ENCODE measurements at regions not wholly inside any gene's neighbourhood (a gene's known extent, or its start where the extent isn't known, plus 50 kb on each side); places are given as distances from the start of the nearest gene placed in this dataset.
"Not testable (repeated sequence)": the region's sequence is repeated elsewhere in the genome, so short reads cannot be mapped to it uniquely, and the experiment has no call there.

DNA sequence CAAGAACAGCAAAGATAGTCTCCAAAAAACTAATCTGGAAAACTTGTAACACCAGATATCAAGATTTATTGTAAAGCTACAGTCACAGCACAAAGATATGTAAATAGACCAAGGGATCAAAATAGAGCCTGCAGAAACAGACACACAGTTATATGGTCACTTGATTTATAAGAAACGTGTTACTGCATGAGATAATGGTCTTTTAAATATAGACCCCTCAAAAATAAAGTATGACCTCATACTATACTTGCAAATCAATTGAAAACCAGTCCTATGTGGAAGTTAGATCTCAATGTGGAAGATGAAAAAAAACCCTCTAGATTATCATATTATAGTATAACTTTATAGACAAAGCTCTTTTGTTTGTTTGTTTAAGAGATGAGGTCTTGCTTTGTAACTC is 247.3 kb upstream of the CNR1 start:
- Histone ChIP-seq H3K4me3 (ENCODE audit: low read length) (no peak overlapping the region), H3K9me2 (replicated peaks; ENCODE audit: insufficient read depth, low read length) (no peaks in the 10 kb centered on the region), H3K9ac (ENCODE audit: low read length) (no peak overlapping the region)

DNA sequence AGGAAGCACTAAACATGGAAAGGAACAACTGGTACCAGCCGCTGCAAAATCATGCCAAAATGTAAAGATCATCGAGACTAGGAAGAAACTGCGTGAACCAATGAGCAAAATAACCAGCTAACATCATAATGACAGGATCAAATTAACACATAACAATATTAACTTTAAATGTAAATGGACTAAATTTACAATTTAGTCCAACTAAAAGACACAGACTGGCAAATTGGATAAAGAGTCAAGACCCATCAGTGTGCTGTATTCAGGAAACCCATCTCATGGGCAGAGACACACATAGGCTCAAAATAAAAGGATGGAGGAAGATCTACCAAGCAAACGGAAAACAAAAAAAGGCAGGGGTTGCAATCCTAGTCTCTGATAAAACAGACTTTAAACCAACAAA is 242.2 kb upstream of the CNR1 start:
- not testable (repeated sequence) for H3K9ac ChIP-seq (ENCODE audit: low read length); H3K4me3 ChIP-seq (ENCODE audit: low read length); H3K4me1 ChIP-seq (ENCODE audit: low read length); H3K79me2 ChIP-seq (ENCODE audit: low read length); H4K20me1 ChIP-seq (ENCODE audit: insufficient read depth, low read length); H3K9me2 ChIP-seq (replicated peaks; ENCODE audit: insufficient read depth, low read length); DNase-seq; H3K9me3 ChIP-seq (replicated peaks; ENCODE audit: insufficient read depth, low read length); H3K27me3 ChIP-seq (replicated peaks; ENCODE audit: insufficient read depth, low read length); H3K27ac ChIP-seq (ENCODE audit: low read length); H2AFZ ChIP-seq (ENCODE audit: low read length); H3K36me3 ChIP-seq (replicated peaks; ENCODE audit: insufficient read depth, low read length); H3F3A ChIP-seq (ENCODE audit: insufficient read depth, low read length); H3K4me2 ChIP-seq (ENCODE audit: low read depth, low read length)

More for the DNA sequence above, 247.3 kb upstream of the CNR1 start:
- no peak for DNase-seq
- H2AFZ ChIP-seq (ENCODE audit: low read length): no peak overlapping the region
- no peaks in the 10 kb centered on the region for H3K9me3 ChIP-seq (replicated peaks; ENCODE audit: insufficient read depth, low read length)
- no peaks in the 10 kb centered on the region for H3K4me1 ChIP-seq (ENCODE audit: low read length)
- H3K4me2 ChIP-seq (ENCODE audit: low read depth, low read length): no peak overlapping the region
- TF ChIP-seq EZH2 (optimal IDR thresholded peaks at IDR 0.05; ENCODE audit: low read depth, low read length) (no peak), EZH2phosphoT487 (IDR thresholded peaks at IDR 0.05; ENCODE audit: low read length) (no peak)
- TF ChIP-seq, protein P1, sequence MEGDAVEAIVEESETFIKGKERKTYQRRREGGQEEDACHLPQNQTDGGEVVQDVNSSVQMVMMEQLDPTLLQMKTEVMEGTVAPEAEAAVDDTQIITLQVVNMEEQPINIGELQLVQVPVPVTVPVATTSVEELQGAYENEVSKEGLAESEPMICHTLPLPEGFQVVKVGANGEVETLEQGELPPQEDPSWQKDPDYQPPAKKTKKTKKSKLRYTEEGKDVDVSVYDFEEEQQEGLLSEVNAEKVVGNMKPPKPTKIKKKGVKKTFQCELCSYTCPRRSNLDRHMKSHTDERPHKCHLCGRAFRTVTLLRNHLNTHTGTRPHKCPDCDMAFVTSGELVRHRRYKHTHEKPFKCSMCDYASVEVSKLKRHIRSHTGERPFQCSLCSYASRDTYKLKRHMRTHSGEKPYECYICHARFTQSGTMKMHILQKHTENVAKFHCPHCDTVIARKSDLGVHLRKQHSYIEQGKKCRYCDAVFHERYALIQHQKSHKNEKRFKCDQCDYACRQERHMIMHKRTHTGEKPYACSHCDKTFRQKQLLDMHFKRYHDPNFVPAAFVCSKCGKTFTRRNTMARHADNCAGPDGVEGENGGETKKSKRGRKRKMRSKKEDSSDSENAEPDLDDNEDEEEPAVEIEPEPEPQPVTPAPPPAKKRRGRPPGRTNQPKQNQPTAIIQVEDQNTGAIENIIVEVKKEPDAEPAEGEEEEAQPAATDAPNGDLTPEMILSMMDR (IDR thresholded peaks at IDR 0.05; ENCODE audit: low read length): no peak
- no peaks in the 10 kb centered on the region for H3F3A ChIP-seq (ENCODE audit: insufficient read depth, low read length)
- no peaks in the 10 kb centered on the region for H3K27me3 ChIP-seq (replicated peaks; ENCODE audit: insufficient read depth, low read length)
- H3K27ac ChIP-seq (ENCODE audit: low read length): no peak overlapping the region
- H3K36me3 ChIP-seq (replicated peaks; ENCODE audit: insufficient read depth, low read length): no peaks in the 10 kb centered on the region
- no peaks in the 10 kb centered on the region for H3K79me2 ChIP-seq (ENCODE audit: low read length)
- no peaks in the 10 kb centered on the region for H4K20me1 ChIP-seq (ENCODE audit: insufficient read depth, low read length)

DNA sequence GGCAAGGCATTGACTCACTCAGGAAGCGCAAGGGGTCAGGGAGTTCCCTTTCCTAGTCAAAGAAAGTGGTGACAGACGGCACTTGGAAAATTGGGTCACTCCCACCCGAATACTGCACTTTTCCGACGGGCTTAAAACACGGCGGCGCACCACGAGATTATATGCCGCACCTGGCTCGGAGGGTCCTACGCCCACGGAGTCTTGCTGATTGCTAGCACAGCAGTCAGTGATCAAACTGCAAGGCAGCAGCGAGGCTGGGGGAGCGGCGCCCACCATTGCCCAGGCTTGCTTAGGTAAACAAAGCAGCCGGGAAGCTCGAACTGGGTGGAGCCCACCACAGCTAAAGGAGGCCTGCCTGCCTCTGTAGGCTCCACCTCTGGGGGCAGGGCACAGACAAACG is 240.5 kb upstream of the CNR1 start:
- not testable (repeated sequence) for H3K4me1 ChIP-seq (ENCODE audit: low read length); H3K4me2 ChIP-seq (ENCODE audit: low read depth, low read length); H3K9me2 ChIP-seq (replicated peaks; ENCODE audit: insufficient read depth, low read length); H2AFZ ChIP-seq (ENCODE audit: low read length); H3K27me3 ChIP-seq (replicated peaks; ENCODE audit: insufficient read depth, low read length); H4K20me1 ChIP-seq (ENCODE audit: insufficient read depth, low read length); H3K4me3 ChIP-seq (ENCODE audit: low read length); H3K27ac ChIP-seq (ENCODE audit: low read length); H3F3A ChIP-seq (ENCODE audit: insufficient read depth, low read length); H3K9ac ChIP-seq (ENCODE audit: low read length); DNase-seq; H3K79me2 ChIP-seq (ENCODE audit: low read length); H3K9me3 ChIP-seq (replicated peaks; ENCODE audit: insufficient read depth, low read length); H3K36me3 ChIP-seq (replicated peaks; ENCODE audit: insufficient read depth, low read length)

DNA sequence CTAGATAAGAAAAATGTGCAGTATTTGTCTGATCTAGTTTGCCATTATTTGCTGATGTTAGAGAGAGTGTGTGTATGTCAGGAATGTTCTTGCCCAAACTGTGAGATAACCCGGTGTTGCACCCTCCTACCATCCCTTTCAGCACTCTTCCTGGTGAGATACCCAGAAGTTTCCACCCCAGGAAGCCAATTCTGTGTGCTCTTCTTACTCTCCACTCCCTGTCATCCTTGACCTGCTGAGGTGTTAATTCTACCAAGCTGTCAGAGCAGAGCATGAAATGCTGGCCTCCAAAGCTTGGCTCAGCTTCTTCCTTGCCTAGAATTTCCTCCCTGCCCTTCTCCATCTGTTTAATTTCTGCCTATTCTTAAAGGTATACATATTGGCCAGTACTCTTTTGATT is 237.3 kb upstream of the CNR1 start:
- no peaks in the 10 kb centered on the region for H3K9me3 ChIP-seq (replicated peaks; ENCODE audit: insufficient read depth, low read length)
- no peaks in the 10 kb centered on the region for H3K79me2 ChIP-seq (ENCODE audit: low read length)
- no peaks in the 10 kb centered on the region for H3K36me3 ChIP-seq (replicated peaks; ENCODE audit: insufficient read depth, low read length)
- no peak overlapping the region for H3K9ac ChIP-seq (ENCODE audit: low read length)
- H4K20me1 ChIP-seq (ENCODE audit: insufficient read depth, low read length): no peaks in the 10 kb centered on the region
- no peak overlapping the region for H3K27ac ChIP-seq (ENCODE audit: low read length)
- TF ChIP-seq EZH2 (optimal IDR thresholded peaks at IDR 0.05; ENCODE audit: low read depth, low read length) (no peak), EZH2phosphoT487 (IDR thresholded peaks at IDR 0.05; ENCODE audit: low read length) (no peak)
- TF ChIP-seq, protein P1 (IDR thresholded peaks at IDR 0.05; ENCODE audit: low read length): no peak
- no peak overlapping the region for H2AFZ ChIP-seq (ENCODE audit: low read length)
- no peaks in the 10 kb centered on the region for H3F3A ChIP-seq (ENCODE audit: insufficient read depth, low read length)
- H3K4me2 ChIP-seq (ENCODE audit: low read depth, low read length): no peak overlapping the region
- no peaks in the 10 kb centered on the region for H3K4me1 ChIP-seq (ENCODE audit: low read length)
- H3K27me3 ChIP-seq (replicated peaks; ENCODE audit: insufficient read depth, low read length): no peaks in the 10 kb centered on the region
- DNase-seq: no peak
- H3K4me3 ChIP-seq (ENCODE audit: low read length): no peak overlapping the region
- H3K9me2 ChIP-seq (replicated peaks; ENCODE audit: insufficient read depth, low read length): no peaks in the 10 kb centered on the region

Data from MM.1S (cell line).